HG02588 (cell line): ENCODE measurements at regions not wholly inside any gene's neighbourhood (a gene's known extent, or its start where the extent isn't known, plus 50 kb on each side); places are given as distances from the start of the nearest gene placed in this dataset.
"Not testable (repeated sequence)": the region's sequence is repeated elsewhere in the genome, so short reads cannot be mapped to it uniquely, and the experiment has no call there.

Source experiments
- ATAC-seq: cut with Tn5 transposase; IDR thresholded peaks from one replicate; pipeline ENCODE4 v1.9.1; 2021; ENCODE audit warnings: mild to moderate bottlenecking, moderate library complexity; ENCODE audit not compliant: unreplicated experiment

GRCh38 chr3:33919312-33920120 is 121.1 kb downstream of the PDCD6IP start:
- ATAC-seq, result no peak

GRCh38 chr3:33920511-33920910 is 122.1 kb downstream of the PDCD6IP start:
- ATAC-seq, result no peak

- ATAC-seq, result no peak
These were observed 123.2 kb downstream of the PDCD6IP start for GRCh38 chr3:33921608-33922007.

- ATAC-seq, result no peak
These were observed 128.7 kb downstream of the PDCD6IP start for GRCh38 chr3:33926998-33927605.

GRCh38 chr3:33929813-33930212 is 131.4 kb downstream of the PDCD6IP start:
- no peak for ATAC-seq

GRCh38 chr3:33931512-33931911 is 133.1 kb downstream of the PDCD6IP start:
- ATAC-seq, result no peak

- ATAC-seq, result no peak
These were observed 133.8 kb downstream of the PDCD6IP start for GRCh38 chr3:33932010-33932764.

- no peak for ATAC-seq
These were observed 137.9 kb downstream of the PDCD6IP start for GRCh38 chr3:33936171-33936920.

GRCh38 chr3:33936921-33937525 is 138.6 kb downstream of the PDCD6IP start:
- no peak for ATAC-seq

GRCh38 chr3:33937628-33938027 is 139.2 kb downstream of the PDCD6IP start:
- ATAC-seq, result no peak

- ATAC-seq, result no peak
These were observed 141.7 kb downstream of the PDCD6IP start for GRCh38 chr3:33940149-33940548.

GRCh38 chr3:33940736-33941135 is 142.3 kb downstream of the PDCD6IP start:
- no peak for ATAC-seq

GRCh38 chr3:33941804-33942203 is 143.4 kb downstream of the PDCD6IP start:
- ATAC-seq, result peak; percentile 80

GRCh38 chr3:33942483-33943150 is 144.2 kb downstream of the PDCD6IP start:
- ATAC-seq, result no peak

- ATAC-seq, result no peak
These were observed 144.8 kb downstream of the PDCD6IP start for GRCh38 chr3:33943277-33943676.

GRCh38 chr3:33946612-33947011 is 148.2 kb downstream of the PDCD6IP start:
- ATAC-seq, result not testable (repeated sequence)

GRCh38 chr3:33947272-33948195 is 149.1 kb downstream of the PDCD6IP start:
- ATAC-seq, result no peak

GRCh38 chr3:33949074-33949473 is 150.6 kb downstream of the PDCD6IP start:
- ATAC-seq, result no peak

GRCh38 chr3:33954956-33955355 is 156.5 kb downstream of the PDCD6IP start:
- no peak for ATAC-seq
